Karpas-422 (cell line): ENCODE measurements at regions not wholly inside any gene's neighbourhood (a gene's known extent, or its start where the extent isn't known, plus 50 kb on each side); places are given as distances from the start of the nearest gene placed in this dataset.
A peak's percentile ranks its signal among the peaks of the same experiment; 100 is the strongest.
"Not testable (repeated sequence)": the region's sequence is repeated elsewhere in the genome, so short reads cannot be mapped to it uniquely, and the experiment has no call there.

Experiments used
- DNase-seq: peaks from one replicate; pipeline ENCODE4 v3.0.0-alpha.2; 2015
- H2AFZ ChIP-seq: fragments of 200-600 bp; sonication (generic); 2 replicates; pipeline ENCODE4 v1.6.1; 2014; ENCODE audit warnings: antibody characterized with exemption, low read length, mixed read lengths
- H3K27ac ChIP-seq: fragments of 200-600 bp; sonication (generic); 2 replicates; pipeline ENCODE4 v1.5.1; 2014; ENCODE audit warnings: mild to moderate bottlenecking, low read length, moderate library complexity
- H3K27me3 ChIP-seq: fragments of 200-600 bp; sonication (generic); 2 replicates; pipeline ENCODE4 v1.6.1; 2014; ENCODE audit warnings: low read length, mixed read lengths
- H3K36me3 ChIP-seq: fragments of 200-600 bp; sonication (generic); 2 replicates; pipeline ENCODE4 v1.6.1; 2014; ENCODE audit warnings: low read length, mixed read lengths; ENCODE audit not compliant: insufficient read depth
- H3K4me1 ChIP-seq: fragments of 200-600 bp; sonication (generic); 2 replicates; pipeline ENCODE4 v1.6.1; 2014; ENCODE audit warnings: mild to moderate bottlenecking, low read length, mixed read lengths
- H3K4me2 ChIP-seq: fragments of 200-600 bp; sonication (generic); 2 replicates; pipeline ENCODE4 v1.6.1; 2014; ENCODE audit warnings: low read length, low read depth, mild to moderate bottlenecking; ENCODE audit not compliant: poor library complexity, severe bottlenecking
- H3K4me3 ChIP-seq: fragments of 200-600 bp; sonication (generic); 2 replicates; pipeline ENCODE4 v1.5.1; 2014; ENCODE audit warnings: mild to moderate bottlenecking, antibody characterized with exemption, low read length, mixed read lengths
- H3K79me2 ChIP-seq: fragments of 200-600 bp; sonication (generic); 2 replicates; pipeline ENCODE4 v1.6.1; 2014; ENCODE audit warnings: mild to moderate bottlenecking, low read length, mixed read lengths
- H3K9ac ChIP-seq: fragments of 200-600 bp; sonication (generic); 2 replicates; pipeline ENCODE4 v1.6.0; 2014; ENCODE audit warnings: low read length
- H3K9me2 ChIP-seq: fragments of 200-600 bp; sonication (generic), shearing (Covaris generic); replicated peaks from 2 replicates; pipeline ENCODE4 v1.6.0; 2014; ENCODE audit warnings: mild to moderate bottlenecking, low read length, moderate library complexity; ENCODE audit not compliant: insufficient read depth
- H3K9me3 ChIP-seq: fragments of 300-700, 200-600 bp; sonication (generic); 2 replicates; pipeline ENCODE4 v1.6.1; 2014; ENCODE audit warnings: low read length, mixed read lengths
- H4K20me1 ChIP-seq: fragments of 200-600 bp; sonication (generic); 2 replicates; pipeline ENCODE4 v1.6.1; 2014; ENCODE audit warnings: mild to moderate bottlenecking, antibody characterized with exemption, low read length, low read depth; ENCODE audit not compliant: insufficient read depth

DNA sequence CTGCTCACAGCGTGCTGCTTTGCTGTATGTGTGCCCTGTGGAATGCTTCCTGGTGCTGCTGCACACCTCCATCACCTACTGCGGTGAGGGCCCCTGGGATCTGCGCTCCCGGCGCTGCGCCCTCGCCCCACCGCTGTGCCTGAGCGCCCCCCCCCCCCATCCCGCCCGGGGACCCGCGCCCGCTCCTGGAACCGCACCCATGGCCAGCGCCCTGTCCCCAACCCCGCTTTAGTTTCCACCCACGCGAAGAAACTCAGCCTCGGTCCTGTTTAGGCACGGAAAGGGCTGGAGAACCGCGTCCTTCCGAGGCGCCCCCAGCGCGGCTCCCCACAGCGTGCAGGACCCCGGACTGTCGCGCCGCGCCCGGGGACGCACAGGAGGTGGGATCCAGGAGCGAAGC is 265.5 kb downstream of the POTEB3 start:
- not testable (repeated sequence) for H4K20me1 ChIP-seq, H3K9ac ChIP-seq, H3K4me3 ChIP-seq, H3K4me2 ChIP-seq, H3K27me3 ChIP-seq, H3K9me2 ChIP-seq, H3K4me1 ChIP-seq, H3K9me3 ChIP-seq, H3K36me3 ChIP-seq, H3K27ac ChIP-seq, DNase-seq, H3K79me2 ChIP-seq, H2AFZ ChIP-seq

DNA sequence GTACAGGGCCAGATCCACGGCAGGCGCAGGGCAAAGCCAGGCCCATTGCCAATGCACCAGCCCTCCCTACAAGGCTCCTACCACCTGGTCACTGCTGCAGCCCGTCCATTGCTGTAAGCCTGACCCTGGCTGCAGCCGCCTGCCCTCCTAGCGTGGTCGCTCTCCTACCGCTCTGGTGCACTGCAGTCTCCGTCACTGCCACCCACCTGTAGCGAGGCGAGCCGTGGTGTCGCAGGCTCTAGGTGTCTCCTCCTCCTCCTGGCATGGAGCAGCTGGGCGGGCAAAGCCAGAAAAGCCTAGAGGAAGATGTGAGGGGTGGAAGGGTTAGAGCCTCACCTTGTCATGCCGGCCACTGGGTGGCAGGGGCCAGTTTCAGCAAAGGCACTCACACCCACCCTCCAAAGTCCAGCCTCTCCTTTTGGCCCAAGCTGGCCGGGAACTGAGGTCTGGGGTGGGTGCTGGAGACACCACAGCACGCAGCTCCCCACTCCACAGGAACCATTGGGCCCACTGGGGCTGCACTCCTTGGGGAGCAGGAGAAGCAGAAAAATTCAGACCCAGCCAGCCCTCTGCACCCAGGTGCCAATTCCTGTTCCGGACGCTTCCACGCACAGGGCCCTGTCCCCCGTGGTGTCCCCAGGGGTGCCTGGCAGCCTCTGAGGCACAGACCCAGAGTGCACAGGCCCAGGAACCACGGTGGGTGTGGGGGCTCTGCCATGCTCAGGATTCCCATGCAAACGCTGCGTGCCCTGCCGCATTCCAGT is 285.3 kb upstream of the POTEB2 start:
- H2AFZ ChIP-seq, H3K27me3 ChIP-seq, H3K4me3 ChIP-seq, H3K4me2 ChIP-seq, H3K27ac ChIP-seq, DNase-seq, H3K9me3 ChIP-seq, H4K20me1 ChIP-seq, H3K9ac ChIP-seq, H3K79me2 ChIP-seq, H3K36me3 ChIP-seq, H3K4me1 ChIP-seq, H3K9me2 ChIP-seq: not testable (repeated sequence)

DNA sequence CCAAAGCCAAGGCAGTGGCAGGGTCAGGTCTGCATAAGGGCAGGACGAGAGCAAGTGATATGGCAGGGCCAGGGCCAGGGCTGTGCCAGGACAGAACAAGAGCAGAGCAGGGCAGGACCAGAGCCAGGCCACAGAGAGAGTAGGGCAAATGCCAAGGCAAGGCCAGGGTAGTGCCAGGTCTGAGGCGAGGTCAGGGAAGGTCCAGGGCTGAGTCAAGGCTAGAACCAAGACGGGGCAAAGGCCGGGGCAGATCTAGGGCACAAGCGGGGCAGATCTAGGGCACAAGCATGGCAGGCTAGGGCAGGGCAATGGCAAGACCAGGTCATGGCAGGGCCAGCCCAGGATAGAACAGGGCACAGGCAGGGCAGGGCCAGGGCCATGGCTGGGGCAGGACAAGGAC is 282.0 kb upstream of the POTEB2 start:
- not testable (repeated sequence) for H3K4me2 ChIP-seq, H3K9ac ChIP-seq, H3K36me3 ChIP-seq

DNA sequence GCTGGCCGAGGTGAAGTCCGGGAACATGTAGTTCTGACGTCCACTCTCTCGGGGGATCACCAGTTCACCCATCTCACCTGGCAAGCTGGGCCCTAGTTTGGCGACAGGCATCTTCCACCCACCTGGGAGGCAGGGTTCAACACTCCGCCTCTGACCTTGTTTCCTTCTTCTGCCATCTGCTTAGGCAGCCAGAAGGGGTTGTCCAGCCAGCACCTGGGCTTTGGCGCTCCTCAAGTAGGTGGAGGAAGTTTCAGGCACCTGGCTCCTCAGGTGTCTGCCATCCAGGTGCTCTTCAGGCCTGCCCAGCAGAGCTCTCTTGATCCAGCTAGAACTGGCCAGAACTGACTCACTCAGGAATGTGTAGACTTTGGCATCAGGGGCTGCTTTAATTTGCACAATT is 267.8 kb upstream of the POTEB2 start:
- H3K4me3 ChIP-seq, H3K36me3 ChIP-seq, DNase-seq, H3K27me3 ChIP-seq, H3K9me3 ChIP-seq, H3K27ac ChIP-seq, H3K9ac ChIP-seq, H3K4me1 ChIP-seq, H3K9me2 ChIP-seq, H3K4me2 ChIP-seq, H4K20me1 ChIP-seq, H3K79me2 ChIP-seq, H2AFZ ChIP-seq: not testable (repeated sequence)

More for the DNA sequence above, 282.0 kb upstream of the POTEB2 start:
- H3K27ac ChIP-seq, DNase-seq, H3K9me2 ChIP-seq, H3K9me3 ChIP-seq, H3K4me1 ChIP-seq, H3K27me3 ChIP-seq, H2AFZ ChIP-seq, H3K79me2 ChIP-seq, H3K4me3 ChIP-seq, H4K20me1 ChIP-seq: not testable (repeated sequence)

DNA sequence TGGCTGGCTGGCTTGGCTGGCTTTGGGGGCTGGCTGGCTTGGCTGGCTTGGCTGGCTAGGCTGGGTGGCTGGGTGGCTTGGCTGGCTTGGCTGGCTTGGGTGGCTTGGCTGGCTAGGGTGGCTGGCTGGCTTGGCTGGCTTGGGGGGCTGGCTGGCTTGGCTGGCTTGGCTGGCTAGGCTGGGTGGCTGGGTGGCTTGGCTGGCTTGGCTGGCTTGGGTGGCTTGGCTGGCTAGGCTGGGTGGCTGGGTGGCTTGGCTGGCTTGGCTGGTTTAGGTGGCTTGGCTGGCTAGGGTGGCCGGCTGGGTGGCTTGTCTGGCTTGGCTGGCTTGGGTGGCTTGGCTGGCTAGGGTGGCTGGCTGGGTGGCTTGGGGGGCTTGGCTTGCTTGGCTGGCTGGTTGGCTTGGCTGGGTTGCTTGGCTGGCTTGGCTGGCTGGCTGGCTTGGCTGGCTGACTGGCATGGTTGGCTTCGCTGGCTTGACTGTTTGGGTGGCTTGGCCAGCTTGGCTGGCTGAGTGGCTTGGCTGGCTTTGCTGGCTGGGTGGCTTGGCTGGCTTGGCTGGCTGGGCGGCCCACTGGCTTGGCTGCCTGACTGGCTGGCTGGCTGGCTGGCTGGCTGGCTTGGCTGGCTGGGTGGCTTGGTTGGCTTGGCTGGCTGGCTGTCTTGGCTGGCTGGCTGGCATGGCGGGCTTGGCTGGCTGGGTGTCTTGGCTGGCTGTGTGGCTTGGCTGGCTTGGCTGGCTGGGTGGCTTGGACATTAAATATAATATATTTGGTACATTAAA is 246.3 kb upstream of the POTEB2 start:
- DNase-seq, result peak; percentile 29

DNA sequence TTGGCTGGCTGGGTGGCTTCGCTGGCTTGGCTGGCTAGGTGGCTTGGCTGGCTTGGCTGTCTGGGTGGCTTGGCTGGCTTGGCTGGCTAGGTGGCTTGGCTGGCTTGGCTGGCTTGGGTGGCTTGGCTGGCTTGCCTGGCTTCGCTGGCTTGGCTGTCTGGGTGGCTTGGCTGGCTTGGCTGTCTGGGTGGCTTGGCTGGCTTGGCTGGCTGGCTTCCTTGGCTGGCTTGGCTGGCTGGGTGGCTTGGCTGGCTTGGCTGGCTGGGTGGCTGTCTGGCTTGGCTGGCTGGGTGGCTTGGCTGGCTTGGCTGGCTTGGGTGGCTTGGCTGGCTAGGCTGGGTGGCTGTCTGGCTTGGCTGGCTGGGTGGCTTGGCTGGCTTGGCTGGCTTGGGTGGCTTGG is 245.7 kb upstream of the POTEB2 start:
- not testable (repeated sequence) for H3K9ac ChIP-seq, H3K4me3 ChIP-seq, H3K36me3 ChIP-seq, H3K4me1 ChIP-seq, H3K4me2 ChIP-seq, H2AFZ ChIP-seq, H3K27ac ChIP-seq, H3K9me2 ChIP-seq, H4K20me1 ChIP-seq, H3K27me3 ChIP-seq, H3K79me2 ChIP-seq, H3K9me3 ChIP-seq
- DNase-seq, result peak; percentile 26

More for the DNA sequence above, 246.3 kb upstream of the POTEB2 start:
- H3K4me1 ChIP-seq, H3K36me3 ChIP-seq, H3K4me2 ChIP-seq, H2AFZ ChIP-seq, H3K9ac ChIP-seq, H3K4me3 ChIP-seq, H3K9me2 ChIP-seq, H4K20me1 ChIP-seq, H3K79me2 ChIP-seq, H3K27ac ChIP-seq, H3K27me3 ChIP-seq, H3K9me3 ChIP-seq: not testable (repeated sequence)

DNA sequence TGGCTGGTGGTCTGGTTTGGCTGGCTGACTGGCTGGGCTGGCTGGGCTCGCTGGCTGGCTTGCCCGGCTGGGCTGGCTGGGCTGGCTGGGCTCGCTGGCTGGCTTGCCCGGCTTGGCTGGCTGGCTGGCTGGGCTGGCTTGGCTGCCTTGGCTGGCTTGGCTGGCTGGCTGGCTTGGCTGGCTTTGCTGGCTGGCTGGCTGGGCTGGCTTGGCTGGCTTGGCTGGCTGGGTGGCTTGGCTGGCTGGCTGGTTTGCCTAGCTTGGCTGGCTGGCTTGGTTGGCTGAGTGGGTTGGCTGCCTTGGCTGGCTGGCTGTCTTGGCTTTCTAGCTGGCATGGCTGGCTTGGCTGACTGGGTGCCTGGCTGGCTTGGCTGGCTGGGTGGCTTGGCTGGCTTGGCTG is 245.1 kb upstream of the POTEB2 start:
- H3K36me3 ChIP-seq, H3K27me3 ChIP-seq, H4K20me1 ChIP-seq, H3K27ac ChIP-seq, H3K9ac ChIP-seq, DNase-seq, H3K4me2 ChIP-seq, H3K4me3 ChIP-seq, H3K4me1 ChIP-seq, H3K9me2 ChIP-seq, H2AFZ ChIP-seq, H3K79me2 ChIP-seq, H3K9me3 ChIP-seq: not testable (repeated sequence)

DNA sequence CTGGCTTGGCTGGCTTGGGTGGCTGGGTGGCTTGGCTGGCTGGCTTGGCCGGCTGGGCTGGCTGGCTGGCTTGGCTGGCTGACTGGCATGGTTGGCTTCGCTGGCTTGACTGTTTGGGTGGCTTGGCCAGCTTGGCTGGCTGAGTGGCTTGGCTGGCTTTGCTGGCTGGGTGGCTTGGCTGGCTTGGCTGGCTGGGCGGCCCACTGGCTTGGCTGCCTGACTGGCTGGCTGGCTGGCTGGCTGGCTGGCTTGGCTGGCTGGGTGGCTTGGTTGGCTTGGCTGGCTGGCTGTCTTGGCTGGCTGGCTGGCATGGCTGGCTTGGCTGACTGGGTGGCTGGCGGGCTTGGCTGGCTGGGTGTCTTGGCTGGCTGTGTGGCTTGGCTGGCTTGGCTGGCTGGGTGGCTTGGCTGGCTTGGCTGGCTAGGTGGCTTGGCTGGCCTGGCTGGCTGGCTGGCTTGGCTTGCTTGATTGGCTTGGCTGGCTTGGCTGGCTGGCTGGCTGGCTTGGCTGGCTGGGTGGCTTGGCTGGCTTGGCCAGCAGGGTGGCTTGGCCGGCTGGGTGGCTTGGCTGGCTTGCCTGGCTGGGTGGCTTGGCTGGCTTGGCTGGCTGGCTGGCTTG is 244.2 kb upstream of the POTEB2 start:
- not testable (repeated sequence) for H3K79me2 ChIP-seq, H3K9me2 ChIP-seq, H3K36me3 ChIP-seq, H3K4me3 ChIP-seq, H2AFZ ChIP-seq, H3K4me1 ChIP-seq, H3K9ac ChIP-seq, H3K27ac ChIP-seq, H3K9me3 ChIP-seq, H3K4me2 ChIP-seq, H3K27me3 ChIP-seq, DNase-seq, H4K20me1 ChIP-seq
